ENCODE measurements at regions not wholly inside any gene's neighbourhood (a gene's known extent, or its start where the extent isn't known, plus 50 kb on each side); places are given as distances from the start of the nearest gene placed in this dataset.

DNA sequence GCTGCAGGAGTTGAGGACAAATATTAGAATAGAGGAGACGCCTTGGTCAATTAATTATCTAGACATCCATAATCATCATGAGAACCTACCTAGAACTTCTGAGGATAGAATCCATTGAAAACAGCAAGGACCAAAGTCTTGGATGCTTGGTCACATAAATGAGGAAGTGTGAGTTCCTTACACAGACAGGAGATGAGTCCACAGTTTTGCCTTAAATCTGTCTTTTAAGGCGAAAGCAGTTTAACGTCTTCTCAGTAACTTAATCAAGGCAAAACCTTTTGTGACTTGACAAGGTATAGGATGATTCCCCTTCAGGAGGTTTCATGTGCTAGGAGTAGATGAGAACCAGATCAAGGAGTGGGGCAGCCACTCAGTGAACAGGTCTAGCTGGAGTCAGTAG, 1783.2 kb upstream of the CELF4 start:
- no peaks in the 10 kb centered on the region for H3K79me2 ChIP-seq (replicated peaks; ENCODE audit: insufficient read depth)
- Mint-ChIP-seq H3K27ac (no peak overlapping the region), H3K36me3 (ENCODE audit: low read depth) (no peaks in the 10 kb centered on the region), H3K4me1 (no peaks in the 10 kb centered on the region), H3K27me3 (ENCODE audit: insufficient read depth, low read depth, poor library complexity) (no peaks in the 10 kb centered on the region), H3K4me3 (no peak overlapping the region), H3K9me3 (no peaks in the 10 kb centered on the region)
- no peaks in the 10 kb centered on the region for H3K36me3 ChIP-seq (ENCODE audit: insufficient read depth)
- H3K4me3 ChIP-seq: no peak overlapping the region
- no peak overlapping the region for H3K4me2 ChIP-seq
- H3K4me1 ChIP-seq (ENCODE audit: insufficient read depth): 0 out of 2 replicates have a peak, but pooled peaks cover 4% of the 10 kb centered on the region
- no peaks in the 10 kb centered on the region for H4K20me1 ChIP-seq (replicated peaks; ENCODE audit: insufficient read depth)
- H3K27me3 ChIP-seq (ENCODE audit: insufficient read depth): no peaks in the 10 kb centered on the region
- DNase-seq (ENCODE audit: low spot score) (no peak), ATAC-seq (no peak)
- H2AFZ ChIP-seq: no peak overlapping the region
- no peaks in the 10 kb centered on the region for H3F3A ChIP-seq (replicated peaks; ENCODE audit: low read depth)
- peaks cover 6% of the 10 kb centered on the region for H3K9me2 ChIP-seq (ENCODE audit: insufficient read depth)
- TF ChIP-seq CREB1 (CRISPR knock-in tag; IDR thresholded peaks at IDR 0.05; ENCODE audit: low read depth): no peak
- H3K27ac ChIP-seq (ENCODE audit: low read depth): no peak overlapping the region

DNA sequence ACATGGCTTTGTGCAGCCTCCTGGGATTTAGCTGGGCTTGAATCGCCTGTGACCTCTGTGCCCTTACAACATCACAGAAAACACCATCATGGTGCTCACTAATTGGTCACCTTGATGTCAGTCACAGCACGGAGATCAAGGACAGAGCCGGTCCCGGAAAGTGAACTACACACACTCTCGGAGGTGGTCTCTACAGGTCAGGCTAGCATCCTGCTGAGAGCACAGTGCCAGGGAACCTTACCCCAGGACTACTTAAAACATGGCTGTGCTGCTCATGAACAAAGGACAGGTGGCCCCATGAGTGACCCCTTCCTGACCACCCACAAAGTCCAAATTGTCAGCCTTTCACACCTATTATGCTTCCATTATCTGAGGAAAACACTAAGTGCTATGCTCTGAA, 1782.1 kb upstream of the CELF4 start:
- Mint-ChIP-seq H3K4me3 (no peak overlapping the region), H3K36me3 (ENCODE audit: low read depth) (peaks cover 7% of the 10 kb centered on the region; the same call in 2 of the 3 replicates), H3K4me1 (no peaks in the 10 kb centered on the region), H3K27ac (no peak overlapping the region), H3K27me3 (ENCODE audit: insufficient read depth, low read depth, poor library complexity) (peaks cover 2% of the 10 kb centered on the region), H3K9me3 (peaks cover 2% of the 10 kb centered on the region; the same call in 1 of the 3 replicates)
- H3K4me1 ChIP-seq (ENCODE audit: insufficient read depth): peaks cover 4% of the 10 kb centered on the region; the same call in 1 of the 2 replicates
- no peaks in the 10 kb centered on the region for H4K20me1 ChIP-seq (replicated peaks; ENCODE audit: insufficient read depth)
- no peak overlapping the region for H3K4me3 ChIP-seq
- H3K79me2 ChIP-seq (replicated peaks; ENCODE audit: insufficient read depth): no peaks in the 10 kb centered on the region
- no peaks in the 10 kb centered on the region for H3K27me3 ChIP-seq (ENCODE audit: insufficient read depth)
- no peak overlapping the region for H3K27ac ChIP-seq (ENCODE audit: low read depth)
- no peak for ATAC-seq
- peaks cover 13% of the 10 kb centered on the region for H3K9me2 ChIP-seq (ENCODE audit: insufficient read depth)
- no peak overlapping the region for H3K4me2 ChIP-seq
- H3K36me3 ChIP-seq (ENCODE audit: insufficient read depth): no peaks in the 10 kb centered on the region
- no peaks in the 10 kb centered on the region for H3F3A ChIP-seq (replicated peaks; ENCODE audit: low read depth)
- H2AFZ ChIP-seq: no peak overlapping the region
- DNase-seq (ENCODE audit: low spot score): no peak
- TF ChIP-seq CREB1 (CRISPR knock-in tag; IDR thresholded peaks at IDR 0.05; ENCODE audit: low read depth) (no peak), ZNF114 (CRISPR knock-in tag; IDR thresholded peaks at IDR 0.05) (no peak), JUNB (IDR thresholded peaks at IDR 0.05; ENCODE audit: unreplicated experiment) (no peak), STAT1 (IDR thresholded peaks at IDR 0.05; ENCODE audit: unreplicated experiment) (no peak), ZNF331 (CRISPR knock-in tag; IDR thresholded peaks at IDR 0.05; ENCODE audit: low read depth) (no peak), EZH2 (IDR thresholded peaks at IDR 0.05; ENCODE audit: low read depth, unreplicated experiment) (no peak), NANOG (IDR thresholded peaks at IDR 0.05; ENCODE audit: borderline replicate concordance) (no peak), EZH2phosphoT487 (IDR thresholded peaks at IDR 0.05; ENCODE audit: unreplicated experiment) (no peak)
- TF ChIP-seq, protein P1, sequence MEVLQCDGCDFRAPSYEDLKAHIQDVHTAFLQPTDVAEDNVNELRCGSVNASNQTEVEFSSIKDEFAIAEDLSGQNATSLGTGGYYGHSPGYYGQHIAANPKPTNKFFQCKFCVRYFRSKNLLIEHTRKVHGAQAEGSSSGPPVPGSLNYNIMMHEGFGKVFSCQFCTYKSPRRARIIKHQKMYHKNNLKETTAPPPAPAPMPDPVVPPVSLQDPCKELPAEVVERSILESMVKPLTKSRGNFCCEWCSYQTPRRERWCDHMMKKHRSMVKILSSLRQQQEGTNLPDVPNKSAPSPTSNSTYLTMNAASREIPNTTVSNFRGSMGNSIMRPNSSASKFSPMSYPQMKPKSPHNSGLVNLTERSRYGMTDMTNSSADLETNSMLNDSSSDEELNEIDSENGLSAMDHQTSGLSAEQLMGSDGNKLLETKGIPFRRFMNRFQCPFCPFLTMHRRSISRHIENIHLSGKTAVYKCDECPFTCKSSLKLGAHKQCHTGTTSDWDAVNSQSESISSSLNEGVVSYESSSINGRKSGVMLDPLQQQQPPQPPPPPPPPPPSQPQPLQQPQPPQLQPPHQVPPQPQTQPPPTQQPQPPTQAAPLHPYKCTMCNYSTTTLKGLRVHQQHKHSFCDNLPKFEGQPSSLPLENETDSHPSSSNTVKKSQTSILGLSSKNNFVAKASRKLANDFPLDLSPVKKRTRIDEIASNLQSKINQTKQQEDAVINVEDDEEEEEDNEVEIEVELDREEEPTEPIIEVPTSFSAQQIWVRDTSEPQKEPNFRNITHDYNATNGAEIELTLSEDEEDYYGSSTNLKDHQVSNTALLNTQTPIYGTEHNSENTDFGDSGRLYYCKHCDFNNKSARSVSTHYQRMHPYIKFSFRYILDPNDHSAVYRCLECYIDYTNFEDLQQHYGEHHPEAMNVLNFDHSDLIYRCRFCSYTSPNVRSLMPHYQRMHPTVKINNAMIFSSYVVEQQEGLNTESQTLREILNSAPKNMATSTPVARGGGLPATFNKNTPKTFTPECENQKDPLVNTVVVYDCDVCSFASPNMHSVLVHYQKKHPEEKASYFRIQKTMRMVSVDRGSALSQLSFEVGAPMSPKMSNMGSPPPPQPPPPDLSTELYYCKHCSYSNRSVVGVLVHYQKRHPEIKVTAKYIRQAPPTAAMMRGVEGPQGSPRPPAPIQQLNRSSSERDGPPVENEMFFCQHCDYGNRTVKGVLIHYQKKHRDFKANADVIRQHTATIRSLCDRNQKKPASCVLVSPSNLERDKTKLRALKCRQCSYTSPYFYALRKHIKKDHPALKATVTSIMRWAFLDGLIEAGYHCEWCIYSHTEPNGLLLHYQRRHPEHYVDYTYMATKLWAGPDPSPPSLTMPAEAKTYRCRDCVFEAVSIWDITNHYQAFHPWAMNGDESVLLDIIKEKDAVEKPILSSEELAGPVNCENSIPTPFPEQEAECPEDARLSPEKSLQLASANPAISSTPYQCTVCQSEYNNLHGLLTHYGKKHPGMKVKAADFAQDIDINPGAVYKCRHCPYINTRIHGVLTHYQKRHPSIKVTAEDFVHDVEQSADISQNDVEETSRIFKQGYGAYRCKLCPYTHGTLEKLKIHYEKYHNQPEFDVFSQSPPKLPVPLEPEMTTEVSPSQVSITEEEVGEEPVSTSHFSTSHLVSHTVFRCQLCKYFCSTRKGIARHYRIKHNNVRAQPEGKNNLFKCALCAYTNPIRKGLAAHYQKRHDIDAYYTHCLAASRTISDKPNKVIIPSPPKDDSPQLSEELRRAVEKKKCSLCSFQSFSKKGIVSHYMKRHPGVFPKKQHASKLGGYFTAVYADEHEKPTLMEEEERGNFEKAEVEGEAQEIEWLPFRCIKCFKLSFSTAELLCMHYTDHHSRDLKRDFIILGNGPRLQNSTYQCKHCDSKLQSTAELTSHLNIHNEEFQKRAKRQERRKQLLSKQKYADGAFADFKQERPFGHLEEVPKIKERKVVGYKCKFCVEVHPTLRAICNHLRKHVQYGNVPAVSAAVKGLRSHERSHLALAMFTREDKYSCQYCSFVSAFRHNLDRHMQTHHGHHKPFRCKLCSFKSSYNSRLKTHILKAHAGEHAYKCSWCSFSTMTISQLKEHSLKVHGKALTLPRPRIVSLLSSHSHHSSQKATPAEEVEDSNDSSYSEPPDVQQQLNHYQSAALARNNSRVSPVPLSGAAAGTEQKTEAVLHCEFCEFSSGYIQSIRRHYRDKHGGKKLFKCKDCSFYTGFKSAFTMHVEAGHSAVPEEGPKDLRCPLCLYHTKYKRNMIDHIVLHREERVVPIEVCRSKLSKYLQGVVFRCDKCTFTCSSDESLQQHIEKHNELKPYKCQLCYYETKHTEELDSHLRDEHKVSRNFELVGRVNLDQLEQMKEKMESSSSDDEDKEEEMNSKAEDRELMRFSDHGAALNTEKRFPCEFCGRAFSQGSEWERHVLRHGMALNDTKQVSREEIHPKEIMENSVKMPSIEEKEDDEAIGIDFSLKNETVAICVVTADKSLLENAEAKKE (CRISPR knock-in tag; IDR thresholded peaks at IDR 0.05): no peak
- TF ChIP-seq, protein P2, sequence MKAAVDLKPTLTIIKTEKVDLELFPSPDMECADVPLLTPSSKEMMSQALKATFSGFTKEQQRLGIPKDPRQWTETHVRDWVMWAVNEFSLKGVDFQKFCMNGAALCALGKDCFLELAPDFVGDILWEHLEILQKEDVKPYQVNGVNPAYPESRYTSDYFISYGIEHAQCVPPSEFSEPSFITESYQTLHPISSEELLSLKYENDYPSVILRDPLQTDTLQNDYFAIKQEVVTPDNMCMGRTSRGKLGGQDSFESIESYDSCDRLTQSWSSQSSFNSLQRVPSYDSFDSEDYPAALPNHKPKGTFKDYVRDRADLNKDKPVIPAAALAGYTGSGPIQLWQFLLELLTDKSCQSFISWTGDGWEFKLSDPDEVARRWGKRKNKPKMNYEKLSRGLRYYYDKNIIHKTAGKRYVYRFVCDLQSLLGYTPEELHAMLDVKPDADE (IDR thresholded peaks at IDR 0.05): no peak
- TF ChIP-seq, protein P3, sequence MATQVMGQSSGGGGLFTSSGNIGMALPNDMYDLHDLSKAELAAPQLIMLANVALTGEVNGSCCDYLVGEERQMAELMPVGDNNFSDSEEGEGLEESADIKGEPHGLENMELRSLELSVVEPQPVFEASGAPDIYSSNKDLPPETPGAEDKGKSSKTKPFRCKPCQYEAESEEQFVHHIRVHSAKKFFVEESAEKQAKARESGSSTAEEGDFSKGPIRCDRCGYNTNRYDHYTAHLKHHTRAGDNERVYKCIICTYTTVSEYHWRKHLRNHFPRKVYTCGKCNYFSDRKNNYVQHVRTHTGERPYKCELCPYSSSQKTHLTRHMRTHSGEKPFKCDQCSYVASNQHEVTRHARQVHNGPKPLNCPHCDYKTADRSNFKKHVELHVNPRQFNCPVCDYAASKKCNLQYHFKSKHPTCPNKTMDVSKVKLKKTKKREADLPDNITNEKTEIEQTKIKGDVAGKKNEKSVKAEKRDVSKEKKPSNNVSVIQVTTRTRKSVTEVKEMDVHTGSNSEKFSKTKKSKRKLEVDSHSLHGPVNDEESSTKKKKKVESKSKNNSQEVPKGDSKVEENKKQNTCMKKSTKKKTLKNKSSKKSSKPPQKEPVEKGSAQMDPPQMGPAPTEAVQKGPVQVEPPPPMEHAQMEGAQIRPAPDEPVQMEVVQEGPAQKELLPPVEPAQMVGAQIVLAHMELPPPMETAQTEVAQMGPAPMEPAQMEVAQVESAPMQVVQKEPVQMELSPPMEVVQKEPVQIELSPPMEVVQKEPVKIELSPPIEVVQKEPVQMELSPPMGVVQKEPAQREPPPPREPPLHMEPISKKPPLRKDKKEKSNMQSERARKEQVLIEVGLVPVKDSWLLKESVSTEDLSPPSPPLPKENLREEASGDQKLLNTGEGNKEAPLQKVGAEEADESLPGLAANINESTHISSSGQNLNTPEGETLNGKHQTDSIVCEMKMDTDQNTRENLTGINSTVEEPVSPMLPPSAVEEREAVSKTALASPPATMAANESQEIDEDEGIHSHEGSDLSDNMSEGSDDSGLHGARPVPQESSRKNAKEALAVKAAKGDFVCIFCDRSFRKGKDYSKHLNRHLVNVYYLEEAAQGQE (IDR thresholded peaks at IDR 0.05; ENCODE audit: unreplicated experiment): no peak

All from GM23338 (cell line).